GM04504 (cell line): ENCODE measurements at regions not wholly inside any gene's neighbourhood (a gene's known extent, or its start where the extent isn't known, plus 50 kb on each side); places are given as distances from the start of the nearest gene placed in this dataset.
A peak's percentile ranks its signal among the peaks of the same experiment; 100 is the strongest.
"Not testable (repeated sequence)": the region's sequence is repeated elsewhere in the genome, so short reads cannot be mapped to it uniquely, and the experiment has no call there.

Source experiments
- DNase-seq: peaks from one replicate; pipeline ENCODE4 v3.0.0-alpha.2; 2012; ENCODE audit warnings: low read depth

- DNase-seq: no peak
Observed at GRCh38 chr9:745761-746380, 95.6 kb upstream of the DMRT1 start.

- DNase-seq: no peak
Observed at GRCh38 chr9:746661-747434, 94.6 kb upstream of the DMRT1 start.

- DNase-seq: no peak
Observed at GRCh38 chr9:747567-747966, 93.9 kb upstream of the DMRT1 start.

- DNase-seq: no peak
Observed at GRCh38 chr9:748861-749497, 92.5 kb upstream of the DMRT1 start.

- no peak for DNase-seq
Observed at GRCh38 chr9:749716-750115, 91.8 kb upstream of the DMRT1 start.

- no peak for DNase-seq
Observed at GRCh38 chr9:750249-750967, 91.1 kb upstream of the DMRT1 start.

GRCh38 chr9:751137-752051 is 90.1 kb upstream of the DMRT1 start:
- DNase-seq: no peak

- DNase-seq: peak; percentile 75
Observed at GRCh38 chr9:752201-752600, 89.3 kb upstream of the DMRT1 start.

- DNase-seq: no peak
Observed at GRCh38 chr9:752681-753200, 88.8 kb upstream of the DMRT1 start.

- DNase-seq: not testable (repeated sequence)
Observed at GRCh38 chr9:753734-754133, 87.8 kb upstream of the DMRT1 start.

GRCh38 chr9:754150-754931 is 87.2 kb upstream of the DMRT1 start:
- DNase-seq: no peak

- peak; percentile 77 for DNase-seq
Observed at GRCh38 chr9:755454-756381, 85.8 kb upstream of the DMRT1 start.

GRCh38 chr9:757246-757881 is 84.1 kb upstream of the DMRT1 start:
- DNase-seq: peak; percentile 38

- DNase-seq: no peak
Observed at GRCh38 chr9:758146-758545, 83.4 kb upstream of the DMRT1 start.

- no peak for DNase-seq
Observed at GRCh38 chr9:759541-759940, 82.0 kb upstream of the DMRT1 start.

GRCh38 chr9:759983-760736 is 81.3 kb upstream of the DMRT1 start:
- DNase-seq: no peak

- DNase-seq: no peak
Observed at GRCh38 chr9:761176-761792, 80.2 kb upstream of the DMRT1 start.
